SW 1271 (cell line): ENCODE measurements at regions not wholly inside any gene's neighbourhood (a gene's known extent, or its start where the extent isn't known, plus 50 kb on each side); places are given as distances from the start of the nearest gene placed in this dataset.

Source experiments
- DNase-seq, 2 experiments: peaks; one replicate each; lab custom pipeline; 2025; lab: John Stamatoyannopoulos, UW

- DNase-seq = no peak
Measured at GRCh38 chr7:19852192-19852591, 78.8 kb upstream of the TMEM196 start.

GRCh38 chr7:19851504-19851903 lies 78.1 kb upstream of the TMEM196 start:
- no peak for DNase-seq

GRCh38 chr7:19834566-19834965 lies 61.1 kb upstream of the TMEM196 start:
- DNase-seq = peak in 1 of 2 experiments; percentile 10

GRCh38 chr7:19830604-19831003 lies 57.2 kb upstream of the TMEM196 start:
- no peak for DNase-seq
